Common myeloid progenitor, CD34-positive (primary cell): ENCODE measurements at regions not wholly inside any gene's neighbourhood (a gene's known extent, or its start where the extent isn't known, plus 50 kb on each side); places are given as distances from the start of the nearest gene placed in this dataset.

Experiments used
- CTCF ChIA-PET: fragments of 350-600 bp; sonication (Branson Sonifier 250); formaldehyde crosslinking; loops from one replicate; lab custom pipeline; 2021; ENCODE audit warnings: antibody characterized with exemption; lab: Charles Lee
- POLR2A ChIA-PET: fragments of 350-600 bp; sonication (Branson Sonifier 250); formaldehyde crosslinking; loops from one replicate; lab custom pipeline; 2021; ENCODE audit warnings: antibody characterized with exemption; lab: Charles Lee
- DNase-seq, 3 donors: peaks; one replicate each; pipeline versions ENCODE4 v3.0.0 to v3.0.0-alpha.2; 2013
- H3K27ac ChIP-seq, 2 experiments: 1 replicate in 1 of 2; 2 replicates in 1 of 2; pipeline ENCODE4 v1.7.0; 2013; ENCODE audit warnings: inconsistent platforms in 2 of 2, low read length in 2 of 2, mild to moderate bottlenecking in 2 of 2, low read depth in 1 of 2, moderate library complexity in 1 of 2; ENCODE audit not compliant: severe bottlenecking in 2 of 2, insufficient read depth in 1 of 2, poor library complexity in 1 of 2
- H3K27me3 ChIP-seq, 5 experiments: replicated peaks in 2 of 5; 1 replicate in 3 of 5; 2 replicates in 2 of 5; pipeline versions ENCODE4 v1.6.1 to v1.7.0; 2013; ENCODE audit warnings: low read length in 4 of 5, mild to moderate bottlenecking in 2 of 5, moderate library complexity in 2 of 5, inconsistent platforms in 1 of 5; ENCODE audit not compliant: insufficient read depth in 5 of 5, control insufficient read depth in 4 of 5
- H3K36me3 ChIP-seq, 4 experiments: 1 replicate in 2 of 4; 2 replicates in 2 of 4; pipeline versions ENCODE4 v1.6.1 to v1.7.0; 2013; ENCODE audit warnings: low read length in 3 of 4, control low read depth in 1 of 4, mild to moderate bottlenecking in 1 of 4; ENCODE audit not compliant: control insufficient read depth in 4 of 4, insufficient read depth in 4 of 4
- H3K4me1 ChIP-seq, 4 experiments: 1 replicate in 3 of 4; 2 replicates in 1 of 4; pipeline versions ENCODE4 v1.6.1 to v1.7.1; 2013; ENCODE audit warnings: low read length in 3 of 4, mild to moderate bottlenecking in 3 of 4, control low read depth in 1 of 4, inconsistent platforms in 1 of 4, moderate library complexity in 1 of 4; ENCODE audit not compliant: control insufficient read depth in 4 of 4, insufficient read depth in 4 of 4; ENCODE audit errors: control extremely low read depth in 1 of 4
- H3K4me3 ChIP-seq, 7 experiments: 1 replicate in 4 of 7; 2 replicates in 3 of 7; pipeline versions ENCODE4 v1.5.1 to v1.7.0; 2013; ENCODE audit warnings: mild to moderate bottlenecking in 7 of 7, low read length in 6 of 7, moderate library complexity in 6 of 7, inconsistent platforms in 2 of 7, low read depth in 2 of 7, control low read depth in 1 of 7; ENCODE audit not compliant: insufficient read depth in 4 of 7, control insufficient read depth in 1 of 7; ENCODE audit errors: extremely low read depth in 1 of 7
- H3K9me3 ChIP-seq, 5 experiments: 1 replicate in 4 of 5; 2 replicates in 1 of 5; pipeline versions ENCODE4 v1.6.1 to v1.7.1; 2013; ENCODE audit warnings: low read length in 4 of 5, mild to moderate bottlenecking in 2 of 5, inconsistent platforms in 1 of 5, low read depth in 1 of 5, moderate library complexity in 1 of 5; ENCODE audit not compliant: control insufficient read depth in 4 of 5, insufficient read depth in 2 of 5; ENCODE audit errors: control extremely low read depth in 1 of 5
- WGBS: methylation state at CpG from one replicate; pipeline ENCODE4 v1.1.5; 2013; ENCODE audit not compliant: insufficient coverage; 5-methylcytosine and 5-hydroxymethylcytosine counted together

DNA sequence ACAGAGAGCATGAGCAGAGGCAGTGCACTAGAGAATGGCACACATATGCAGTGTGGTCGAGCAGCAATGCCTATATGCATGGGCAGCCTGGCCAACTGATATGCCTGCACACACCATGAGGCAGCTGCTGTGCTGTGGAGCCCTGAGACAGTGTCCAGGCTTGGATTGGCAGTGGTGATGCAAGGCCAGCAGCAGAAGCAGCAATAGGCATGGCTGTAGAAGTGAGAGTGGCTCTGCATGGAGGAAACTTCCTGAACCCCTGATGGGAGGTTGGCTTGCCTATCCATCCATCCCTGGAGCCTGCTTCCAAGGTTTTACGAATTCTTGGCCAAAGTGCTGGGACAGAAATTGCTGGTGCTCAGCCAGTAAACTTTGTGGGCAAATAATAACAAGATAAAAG is 89.7 kb downstream of the DIRAS3 start:
- POLR2A ChIA-PET, result no interaction called here
- no peaks in the 10 kb centered on the region for H3K4me1 ChIP-seq
- H3K4me3 ChIP-seq, result no peak overlapping the region
- peaks cover 2 to 16% (median 5%) of the 10 kb centered on the region in 5 experiments for H3K9me3 ChIP-seq
- DNase-seq, result no peak
- no peaks in the 10 kb centered on the region for H3K27me3 ChIP-seq
- 82% methylated on average over 1 of the region's 2 CpGs for WGBS
- CTCF ChIA-PET, result no interaction called here
- no peak overlapping the region for H3K27ac ChIP-seq
- no peaks in the 10 kb centered on the region for H3K36me3 ChIP-seq

- no peak overlapping the region for H3K4me3 ChIP-seq
- peaks cover 0 to 12% (median 5%) of the 10 kb centered on the region in 5 experiments for H3K9me3 ChIP-seq
- WGBS, result no CpG with 5 or more reads among the region's 1 CpG
- no peak overlapping the region for H3K27ac ChIP-seq
- no peaks in the 10 kb centered on the region for H3K4me1 ChIP-seq
- H3K27me3 ChIP-seq, result no peaks in the 10 kb centered on the region
- POLR2A ChIA-PET, result no interaction called here
- no peak for DNase-seq
- H3K36me3 ChIP-seq, result no peaks in the 10 kb centered on the region
- CTCF ChIA-PET, result no interaction called here
These were observed 92.0 kb downstream of the DIRAS3 start for GRCh38 chr1:67958472-67958871.

GRCh38 chr1:67957066-67957465 is 93.4 kb downstream of the DIRAS3 start:
- peaks cover 0 to under 1% (median 0%) of the 10 kb centered on the region in 5 experiments for H3K27me3 ChIP-seq
- ChIA-PET POLR2A (no interaction called here), CTCF (no interaction called here)
- H3K9me3 ChIP-seq, result peaks cover 0 to 1% (median 0%) of the 10 kb centered on the region in 5 experiments
- no peak for DNase-seq
- WGBS, result 100% methylated on average over 5 of the region's 5 CpGs
- H3K4me1 ChIP-seq, result no peaks in the 10 kb centered on the region
- no peak overlapping the region for H3K4me3 ChIP-seq
- no peaks in the 10 kb centered on the region for H3K36me3 ChIP-seq
- no peak overlapping the region for H3K27ac ChIP-seq

GRCh38 chr1:67956116-67956515 is 94.3 kb downstream of the DIRAS3 start:
- no peak overlapping the region for H3K4me3 ChIP-seq
- POLR2A ChIA-PET, result no interaction called here
- no peak overlapping the region for H3K27ac ChIP-seq
- no peak for DNase-seq
- H3K36me3 ChIP-seq, result no peaks in the 10 kb centered on the region
- CTCF ChIA-PET, result no interaction called here
- no peaks in the 10 kb centered on the region for H3K4me1 ChIP-seq
- H3K27me3 ChIP-seq, result peaks cover 0 to 4% (median 0%) of the 10 kb centered on the region in 5 experiments
- no peaks in the 10 kb centered on the region for H3K9me3 ChIP-seq

DNA sequence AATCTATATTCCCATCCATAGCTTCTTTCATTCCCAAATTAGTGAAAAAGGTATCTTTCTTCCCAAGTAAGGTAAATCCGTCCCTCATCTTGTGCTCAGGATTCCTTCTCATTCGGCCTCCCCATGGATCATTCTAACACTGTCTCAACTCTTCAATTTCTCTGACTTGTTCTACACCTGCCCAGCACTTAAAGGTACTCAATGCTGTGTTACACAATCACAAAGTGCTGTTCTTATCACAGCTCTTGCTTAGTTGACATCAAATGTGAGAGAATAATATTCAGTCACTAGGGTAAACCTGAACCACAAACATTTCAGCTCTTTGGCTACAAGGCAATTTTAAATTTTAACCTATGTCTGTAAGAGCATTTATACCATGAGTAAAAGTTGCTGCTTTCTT is 94.8 kb downstream of the DIRAS3 start:
- DNase-seq, result no peak
- Histone ChIP-seq H3K36me3 (no peaks in the 10 kb centered on the region), H3K27me3 (peaks cover 0 to 4% (median 0%) of the 10 kb centered on the region in 5 experiments), H3K4me3 (no peak overlapping the region), H3K27ac (no peak overlapping the region), H3K4me1 (no peaks in the 10 kb centered on the region), H3K9me3 (no peaks in the 10 kb centered on the region)
- WGBS, result 94% methylated on average over 2 of the region's 2 CpGs
- POLR2A ChIA-PET, result no interaction called here
- CTCF ChIA-PET, result no interaction called here

DNA sequence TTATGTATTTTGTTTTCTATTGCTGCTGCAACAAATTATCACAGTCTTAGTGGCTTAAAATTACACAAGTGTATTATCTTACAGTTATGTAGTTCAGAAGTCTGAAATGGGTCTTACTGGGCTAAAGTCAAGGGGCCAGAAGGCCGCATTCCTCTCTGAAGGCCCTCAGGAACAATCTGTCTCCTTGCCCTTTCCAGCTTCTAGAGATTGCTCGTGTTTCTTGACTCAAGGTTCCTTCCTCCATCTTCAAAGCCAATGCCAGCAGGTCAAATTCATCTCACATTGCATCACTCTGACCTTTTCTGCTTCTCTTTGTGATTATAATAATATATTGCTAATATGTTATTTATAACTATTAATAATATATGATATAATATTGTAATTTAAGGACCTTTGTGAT is 97.1 kb downstream of the DIRAS3 start:
- 80% methylated on average over 1 of the region's 2 CpGs for WGBS
- no peak overlapping the region for H3K27ac ChIP-seq

GRCh38 chr1:67952071-67952470 is 98.4 kb downstream of the DIRAS3 start:
- Histone ChIP-seq H3K27ac (no peak overlapping the region), H3K4me1 (no peaks in the 10 kb centered on the region), H3K9me3 (no peaks in the 10 kb centered on the region), H3K36me3 (no peaks in the 10 kb centered on the region), H3K27me3 (peaks cover 0 to 10% (median 3%) of the 10 kb centered on the region in 5 experiments), H3K4me3 (no peak overlapping the region)
- ChIA-PET POLR2A (no interaction called here), CTCF (no interaction called here)
- no peak for DNase-seq
- 91% methylated on average over 1 of the region's 1 CpG for WGBS

More for the DNA sequence above, 97.1 kb downstream of the DIRAS3 start:
- peaks cover 0 to 6% (median 0%) of the 10 kb centered on the region in 5 experiments for H3K27me3 ChIP-seq
- no peak overlapping the region for H3K4me3 ChIP-seq
- DNase-seq, result no peak
- H3K36me3 ChIP-seq, result no peaks in the 10 kb centered on the region
- H3K9me3 ChIP-seq, result no peaks in the 10 kb centered on the region
- H3K4me1 ChIP-seq, result no peaks in the 10 kb centered on the region
- ChIA-PET POLR2A (no interaction called here), CTCF (no interaction called here)
